ENCODE measurements at regions not wholly inside any gene's neighbourhood (a gene's known extent, or its start where the extent isn't known, plus 50 kb on each side); places are given as distances from the start of the nearest gene placed in this dataset.

DNA sequence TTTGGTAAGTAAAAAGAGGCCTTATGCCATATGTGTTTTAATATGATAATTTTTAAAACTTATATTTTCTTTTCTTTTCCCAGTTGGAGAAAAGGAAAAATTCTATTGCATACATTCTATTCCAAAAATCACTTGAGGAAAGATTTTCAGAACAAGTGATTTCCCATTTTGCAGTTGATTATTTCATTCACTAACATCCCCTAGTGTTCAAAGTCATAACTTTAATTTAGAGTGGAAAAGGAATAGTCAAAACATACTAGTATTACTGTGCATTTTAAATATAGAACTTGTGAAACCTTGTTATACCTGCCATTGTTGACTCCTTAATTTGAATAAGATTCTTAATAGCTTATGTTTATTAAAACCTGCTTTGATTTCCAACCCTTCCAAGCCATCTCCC, 1157.6 kb upstream of the ADGRL4 start:
- H3K4me3 ChIP-seq (ENCODE audit: insufficient read length, low read depth), result no peak overlapping the region
- H3K9me3 ChIP-seq (ENCODE audit: insufficient read depth, low read length), result no peaks in the 10 kb centered on the region
- no peaks in the 10 kb centered on the region for H3K36me3 ChIP-seq (ENCODE audit: insufficient read depth, insufficient read length, low read length)
- H3K4me1 ChIP-seq (ENCODE audit: insufficient read depth, insufficient read length), result no peaks in the 10 kb centered on the region
- H3K27me3 ChIP-seq (ENCODE audit: insufficient read depth, insufficient read length), result no peaks in the 10 kb centered on the region
- no peak overlapping the region for H3K9ac ChIP-seq (ENCODE audit: insufficient read length, low read depth)
- no peak for TF ChIP-seq SUZ12 (IDR thresholded peaks at IDR 0.05; ENCODE audit: extremely low read depth, insufficient read depth, insufficient read length)
- DNase-seq (ENCODE audit: low read depth, low spot score), result no peak

- no peaks in the 10 kb centered on the region for H3K9me3 ChIP-seq (ENCODE audit: insufficient read depth, low read length)
- no peaks in the 10 kb centered on the region for H3K27me3 ChIP-seq (ENCODE audit: insufficient read depth, insufficient read length)
- TF ChIP-seq YY1 (IDR thresholded peaks at IDR 0.05; ENCODE audit: insufficient read depth, insufficient read length), result no peak
- no peak for TF ChIP-seq SUZ12 (IDR thresholded peaks at IDR 0.05; ENCODE audit: extremely low read depth, insufficient read depth, insufficient read length)
- no peak for TF ChIP-seq ZNF274 (IDR thresholded peaks at IDR 0.05; ENCODE audit: low read depth, low read length)
- H3K9ac ChIP-seq (ENCODE audit: insufficient read length, low read depth), result no peak overlapping the region
- no peak for DNase-seq (ENCODE audit: low read depth, low spot score)
- no peaks in the 10 kb centered on the region for H3K36me3 ChIP-seq (ENCODE audit: insufficient read depth, insufficient read length, low read length)
- no peaks in the 10 kb centered on the region for H3K4me1 ChIP-seq (ENCODE audit: insufficient read depth, insufficient read length)
- H3K4me3 ChIP-seq (ENCODE audit: insufficient read length, low read depth), result no peak overlapping the region
Observed at GRCh38 chr1:80163686-80164085, 1157.2 kb upstream of the ADGRL4 start.

DNA sequence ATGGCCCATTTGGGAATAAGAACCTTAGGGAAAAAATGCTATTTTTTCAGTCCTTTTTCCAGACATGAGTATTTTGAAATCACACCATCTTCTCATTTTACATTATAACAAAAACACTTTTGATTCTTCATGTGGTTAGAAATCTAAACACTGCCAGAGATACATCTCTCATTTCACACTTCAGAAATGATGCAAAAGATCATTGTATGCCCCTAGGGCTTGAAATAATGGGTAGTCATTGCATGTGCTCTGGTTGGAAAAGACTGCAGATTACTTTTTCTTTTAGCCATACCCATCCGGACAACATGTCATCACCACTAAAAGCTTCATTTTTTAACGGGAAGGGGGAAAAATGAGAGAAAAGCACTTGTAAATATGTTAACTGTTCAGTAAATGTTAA, 1152.2 kb upstream of the ADGRL4 start:
- Histone ChIP-seq H3K36me3 (ENCODE audit: insufficient read depth, insufficient read length, low read length) (no peaks in the 10 kb centered on the region), H3K27me3 (ENCODE audit: insufficient read depth, insufficient read length) (no peaks in the 10 kb centered on the region), H3K9ac (ENCODE audit: insufficient read length, low read depth) (no peak overlapping the region), H3K4me3 (ENCODE audit: insufficient read length, low read depth) (no peak overlapping the region), H3K4me1 (ENCODE audit: insufficient read depth, insufficient read length) (no peaks in the 10 kb centered on the region), H3K9me3 (ENCODE audit: insufficient read depth, low read length) (no peaks in the 10 kb centered on the region; the same call in 1 of the 2 replicates)
- no peak for DNase-seq (ENCODE audit: low read depth, low spot score)
- TF ChIP-seq ZNF274 (IDR thresholded peaks at IDR 0.05; ENCODE audit: low read depth, low read length), result no peak
- no peak for TF ChIP-seq YY1 (IDR thresholded peaks at IDR 0.05; ENCODE audit: insufficient read depth, insufficient read length)
- TF ChIP-seq SUZ12 (IDR thresholded peaks at IDR 0.05; ENCODE audit: extremely low read depth, insufficient read depth, insufficient read length), result no peak

- no peak for DNase-seq (ENCODE audit: low read depth, low spot score)
- no peaks in the 10 kb centered on the region for H3K36me3 ChIP-seq (ENCODE audit: insufficient read depth, insufficient read length, low read length)
- H3K27me3 ChIP-seq (ENCODE audit: insufficient read depth, insufficient read length), result no peaks in the 10 kb centered on the region
- H3K4me3 ChIP-seq (ENCODE audit: insufficient read length, low read depth), result no peak overlapping the region
- TF ChIP-seq SUZ12 (IDR thresholded peaks at IDR 0.05; ENCODE audit: extremely low read depth, insufficient read depth, insufficient read length) (no peak), YY1 (IDR thresholded peaks at IDR 0.05; ENCODE audit: insufficient read depth, insufficient read length) (no peak), ZNF274 (IDR thresholded peaks at IDR 0.05; ENCODE audit: low read depth, low read length) (no peak)
- no peaks in the 10 kb centered on the region for H3K4me1 ChIP-seq (ENCODE audit: insufficient read depth, insufficient read length)
- no peaks in the 10 kb centered on the region; the same call in 1 of the 2 replicates for H3K9me3 ChIP-seq (ENCODE audit: insufficient read depth, low read length)
- no peak overlapping the region for H3K9ac ChIP-seq (ENCODE audit: insufficient read length, low read depth)
Observed at GRCh38 chr1:80158266-80158665, 1151.7 kb upstream of the ADGRL4 start.

- H3K27me3 ChIP-seq (ENCODE audit: insufficient read depth, insufficient read length), result no peaks in the 10 kb centered on the region
- H3K9me3 ChIP-seq (ENCODE audit: insufficient read depth, low read length), result no peaks in the 10 kb centered on the region; the same call in 1 of the 2 replicates
- H3K9ac ChIP-seq (ENCODE audit: insufficient read length, low read depth), result no peak overlapping the region
- H3K36me3 ChIP-seq (ENCODE audit: insufficient read depth, insufficient read length, low read length), result no peaks in the 10 kb centered on the region
- no peaks in the 10 kb centered on the region for H3K4me1 ChIP-seq (ENCODE audit: insufficient read depth, insufficient read length)
- no peak for DNase-seq (ENCODE audit: low read depth, low spot score)
- no peak overlapping the region for H3K4me3 ChIP-seq (ENCODE audit: insufficient read length, low read depth)
- TF ChIP-seq YY1 (IDR thresholded peaks at IDR 0.05; ENCODE audit: insufficient read depth, insufficient read length) (no peak), SUZ12 (IDR thresholded peaks at IDR 0.05; ENCODE audit: extremely low read depth, insufficient read depth, insufficient read length) (no peak), ZNF274 (IDR thresholded peaks at IDR 0.05; ENCODE audit: low read depth, low read length) (no peak)
Observed at GRCh38 chr1:80155371-80155770, 1148.8 kb upstream of the ADGRL4 start.

GRCh38 chr1:80154176-80154575, 1147.6 kb upstream of the ADGRL4 start:
- TF ChIP-seq SUZ12 (IDR thresholded peaks at IDR 0.05; ENCODE audit: extremely low read depth, insufficient read depth, insufficient read length), result no peak
- no peak for TF ChIP-seq YY1 (IDR thresholded peaks at IDR 0.05; ENCODE audit: insufficient read depth, insufficient read length)
- no peak for TF ChIP-seq ZNF274 (IDR thresholded peaks at IDR 0.05; ENCODE audit: low read depth, low read length)

DNA sequence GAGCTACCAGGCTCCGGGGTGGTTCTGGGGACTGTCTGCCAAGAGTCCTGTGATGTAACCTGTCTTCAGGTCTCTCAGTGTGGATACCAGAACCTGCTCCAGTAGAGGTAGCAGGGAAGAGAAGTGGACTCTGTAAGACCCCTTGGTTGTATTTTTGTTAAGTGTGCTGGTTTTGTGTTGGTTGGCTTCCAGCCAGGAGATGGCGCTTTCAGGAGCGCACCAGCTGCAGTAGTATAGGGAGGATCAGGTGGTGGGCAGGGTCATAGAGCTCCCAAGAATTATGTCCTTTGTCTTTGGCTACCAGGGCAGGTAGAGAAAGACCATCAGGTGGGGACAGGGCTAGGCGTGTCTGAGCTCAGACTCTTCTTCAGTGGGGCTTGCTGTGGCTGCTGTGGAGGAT, 1147.2 kb upstream of the ADGRL4 start:
- H3K27me3 ChIP-seq (ENCODE audit: insufficient read depth, insufficient read length), result no peaks in the 10 kb centered on the region
- TF ChIP-seq SUZ12 (IDR thresholded peaks at IDR 0.05; ENCODE audit: extremely low read depth, insufficient read depth, insufficient read length) (no peak), YY1 (IDR thresholded peaks at IDR 0.05; ENCODE audit: insufficient read depth, insufficient read length) (no peak), ZNF274 (IDR thresholded peaks at IDR 0.05; ENCODE audit: low read depth, low read length) (no peak)

More at GRCh38 chr1:80154176-80154575, 1147.6 kb upstream of the ADGRL4 start:
- Histone ChIP-seq H3K27me3 (ENCODE audit: insufficient read depth, insufficient read length) (no peaks in the 10 kb centered on the region), H3K9me3 (ENCODE audit: insufficient read depth, low read length) (no peaks in the 10 kb centered on the region; the same call in 1 of the 2 replicates), H3K4me1 (ENCODE audit: insufficient read depth, insufficient read length) (no peaks in the 10 kb centered on the region), H3K4me3 (ENCODE audit: insufficient read length, low read depth) (no peak overlapping the region), H3K36me3 (ENCODE audit: insufficient read depth, insufficient read length, low read length) (no peaks in the 10 kb centered on the region), H3K9ac (ENCODE audit: insufficient read length, low read depth) (no peak overlapping the region)
- no peak for DNase-seq (ENCODE audit: low read depth, low spot score)

More for the DNA sequence above, 1147.2 kb upstream of the ADGRL4 start:
- DNase-seq (ENCODE audit: low read depth, low spot score), result no peak
- no peaks in the 10 kb centered on the region for H3K4me1 ChIP-seq (ENCODE audit: insufficient read depth, insufficient read length)
- no peaks in the 10 kb centered on the region; the same call in 1 of the 2 replicates for H3K9me3 ChIP-seq (ENCODE audit: insufficient read depth, low read length)
- H3K9ac ChIP-seq (ENCODE audit: insufficient read length, low read depth), result no peak overlapping the region
- H3K4me3 ChIP-seq (ENCODE audit: insufficient read length, low read depth), result no peak overlapping the region
- no peaks in the 10 kb centered on the region for H3K36me3 ChIP-seq (ENCODE audit: insufficient read depth, insufficient read length, low read length)
